M059J (cell line): ENCODE measurements at regions not wholly inside any gene's neighbourhood (a gene's known extent, or its start where the extent isn't known, plus 50 kb on each side); places are given as distances from the start of the nearest gene placed in this dataset.

Experiments
- DNase-seq: peaks from one replicate; pipeline ENCODE4 v3.0.0-alpha.2; 2012; ENCODE audit warnings: low read depth

- DNase-seq, result no peak
These were observed 390.3 kb downstream of the BRD1 start for GRCh38 chr22:49437356-49437755.

- DNase-seq, result no peak
These were observed 391.6 kb downstream of the BRD1 start for GRCh38 chr22:49436056-49436455.

- DNase-seq, result no peak
These were observed 392.1 kb downstream of the BRD1 start for GRCh38 chr22:49435596-49435995.

GRCh38 chr22:49433717-49434611 is 393.7 kb downstream of the BRD1 start:
- DNase-seq, result peak; percentile 17

- DNase-seq, result no peak
These were observed 394.7 kb downstream of the BRD1 start for GRCh38 chr22:49432897-49433443.

- DNase-seq, result no peak
These were observed 395.3 kb downstream of the BRD1 start for GRCh38 chr22:49432211-49432896.

- DNase-seq, result no peak
These were observed 396.1 kb downstream of the BRD1 start for GRCh38 chr22:49431551-49431950.

- DNase-seq, result no peak
These were observed 398.6 kb downstream of the BRD1 start for GRCh38 chr22:49429066-49429465.

GRCh38 chr22:49427941-49428340 is 399.7 kb downstream of the BRD1 start:
- no peak for DNase-seq

- DNase-seq, result no peak
These were observed 400.3 kb downstream of the BRD1 start for GRCh38 chr22:49427341-49427740.

GRCh38 chr22:49426618-49427266 is 400.9 kb downstream of the BRD1 start:
- DNase-seq, result no peak

- no peak for DNase-seq
These were observed 401.6 kb downstream of the BRD1 start for GRCh38 chr22:49426098-49426497.

- no peak for DNase-seq
These were observed 402.3 kb downstream of the BRD1 start for GRCh38 chr22:49425356-49425755.

- DNase-seq, result no peak
These were observed 402.8 kb downstream of the BRD1 start for GRCh38 chr22:49424893-49425270.

- no peak for DNase-seq
These were observed 404.5 kb downstream of the BRD1 start for GRCh38 chr22:49423125-49423650.

GRCh38 chr22:49422701-49423100 is 405.0 kb downstream of the BRD1 start:
- DNase-seq, result no peak

- no peak for DNase-seq
These were observed 407.0 kb downstream of the BRD1 start for GRCh38 chr22:49420651-49421050.

- DNase-seq, result no peak
These were observed 408.0 kb downstream of the BRD1 start for GRCh38 chr22:49419661-49420060.

GRCh38 chr22:49418943-49419342 is 408.7 kb downstream of the BRD1 start:
- no peak for DNase-seq

- no peak for DNase-seq
These were observed 409.3 kb downstream of the BRD1 start for GRCh38 chr22:49418341-49418894.

- no peak for DNase-seq
These were observed 409.8 kb downstream of the BRD1 start for GRCh38 chr22:49417833-49418232.

GRCh38 chr22:49417326-49417725 is 410.3 kb downstream of the BRD1 start:
- DNase-seq, result no peak
